H1 (cell line): ENCODE measurements at regions not wholly inside any gene's neighbourhood (a gene's known extent, or its start where the extent isn't known, plus 50 kb on each side); places are given as distances from the start of the nearest gene placed in this dataset.

Source experiments
- CTCF ChIA-PET: fragments of 300-600 bp; sonication (Branson Sonifier 250); formaldehyde crosslinking; loops from one replicate; lab custom pipeline; 2021; ENCODE audit not compliant: partially characterized antibody; lab: Charles Lee
- POLR2A ChIA-PET: fragments of 300-600 bp; sonication (Branson Sonifier 250); formaldehyde crosslinking; loops from one replicate; lab custom pipeline; 2021; ENCODE audit warnings: inconsistent platforms; ENCODE audit not compliant: partially characterized antibody; lab: Charles Lee
- DNase-seq, 2 experiments: peaks; one replicate each; pipeline versions ENCODE4 v3.0.0 to v3.0.0-alpha.2; 2010 to 2022; ENCODE audit warnings: low spot score in 2 of 2, low read depth in 1 of 2, mixed read lengths in 1 of 2
- FAIRE-seq: peaks from 2 replicates; lab custom pipeline; 2011; peaks lifted over from hg19 to GRCh38; lab: Jason Lieb, UNC
- H2AFZ ChIP-seq: 2 replicates; pipeline ENCODE4 v1.8.1; 2012; ENCODE audit warnings: low read length, inconsistent platforms
- H2AK5ac ChIP-seq: 2 replicates; pipeline ENCODE4 v1.6.1; 2013; ENCODE audit warnings: low read depth, low read length
- H2BK120ac ChIP-seq: replicated peaks from 2 replicates; pipeline ENCODE3; 2013; ENCODE audit warnings: low read depth, low read length, inconsistent platforms
- H2BK12ac ChIP-seq: 2 replicates; pipeline ENCODE4 v1.6.1; 2013; ENCODE audit warnings: low read depth, low read length
- H2BK15ac ChIP-seq: 2 replicates; pipeline ENCODE4 v1.6.1; 2013; ENCODE audit warnings: low read length
- H2BK20ac ChIP-seq: 2 replicates; pipeline ENCODE4 v1.6.1; 2013; ENCODE audit warnings: low read length
- H2BK5ac ChIP-seq: 2 replicates; pipeline ENCODE4 v1.6.1; 2013; ENCODE audit warnings: low read depth, low read length
- H3K14ac ChIP-seq: 2 replicates; pipeline ENCODE4 v1.6.1; 2013; ENCODE audit warnings: inconsistent platforms; ENCODE audit not compliant: insufficient read length
- H3K18ac ChIP-seq: 2 replicates; pipeline ENCODE4 v1.6.1; 2013; ENCODE audit warnings: low read length; ENCODE audit errors: extremely low read depth
- H3K23ac ChIP-seq: 2 replicates; pipeline ENCODE4 v1.6.1; 2013; ENCODE audit warnings: inconsistent platforms; ENCODE audit not compliant: insufficient read length
- H3K23me2 ChIP-seq: 2 replicates; pipeline ENCODE4 v1.6.1; 2013; ENCODE audit warnings: low read depth, low read length
- H3K27ac ChIP-seq: 2 replicates; pipeline ENCODE4 v1.6.1; 2011; ENCODE audit warnings: low read depth, low read length, inconsistent platforms
- H3K27me3 ChIP-seq, 4 experiments: replicated peaks in 1 of 4; 1 replicate in 1 of 4; 2 replicates in 3 of 4; pipeline versions ENCODE4 v1.6.1 to v1.8.1; 2011 to 2013; ENCODE audit warnings: low read length in 3 of 4, mild to moderate bottlenecking in 3 of 4, inconsistent platforms in 2 of 4, mixed read lengths in 2 of 4, moderate library complexity in 1 of 4; ENCODE audit not compliant: control insufficient read depth in 3 of 4, insufficient read depth in 3 of 4; ENCODE audit errors: extremely low read depth in 1 of 4
- H3K36me3 ChIP-seq, 4 experiments: 2 replicates each; pipeline versions ENCODE4 v1.6.1 to v1.8.1; 2011 to 2013; ENCODE audit warnings: mild to moderate bottlenecking in 4 of 4, low read length in 3 of 4, moderate library complexity in 2 of 4, control low read depth in 1 of 4, inconsistent platforms in 1 of 4; ENCODE audit not compliant: insufficient read depth in 4 of 4, control insufficient read depth in 2 of 4
- H3K4ac ChIP-seq: replicated peaks from 2 replicates; pipeline ENCODE3; 2013; ENCODE audit warnings: low read length, low read depth, mixed read lengths, inconsistent platforms; ENCODE audit not compliant: insufficient read length
- H3K4me1 ChIP-seq, 4 experiments: replicated peaks in 1 of 4; 1 replicate in 1 of 4; 2 replicates in 3 of 4; pipeline versions ENCODE4 v1.6.1 to v1.8.1; 2011 to 2013; ENCODE audit warnings: low read length in 3 of 4, inconsistent platforms in 2 of 4, mixed read lengths in 1 of 4; ENCODE audit not compliant: insufficient read depth in 4 of 4, control insufficient read depth in 3 of 4
- H3K4me2 ChIP-seq, 2 experiments: 2 replicates each; pipeline versions ENCODE4 v1.6.1 to v1.8.1; 2011 to 2013; ENCODE audit warnings: low read depth in 2 of 2, low read length in 2 of 2, control low read depth in 1 of 2, inconsistent platforms in 1 of 2, mild to moderate bottlenecking in 1 of 2; ENCODE audit not compliant: insufficient read depth in 1 of 2
- H3K4me3 ChIP-seq, 4 experiments: fragments of 200-600, 300-600 bp in 1 of 4; sonication (generic), shearing (Covaris generic), sonication (Bioruptor Twin) in 1 of 4; 2 replicates each; pipeline versions ENCODE4 v1.5.1 to v1.8.1; 2011 to 2016; ENCODE audit warnings: low read length in 4 of 4, low read depth in 3 of 4, control low read depth in 2 of 4, inconsistent platforms in 2 of 4, mild to moderate bottlenecking in 2 of 4, mixed read lengths in 1 of 4, moderate library complexity in 1 of 4; ENCODE audit not compliant: insufficient read depth in 2 of 4; ENCODE audit errors: extremely low read depth in 1 of 4
- H3K56ac ChIP-seq: replicated peaks from 2 replicates; pipeline ENCODE3; 2013; ENCODE audit warnings: low read depth, mild to moderate bottlenecking, mixed read lengths, low read length, inconsistent platforms; ENCODE audit not compliant: insufficient read length
- H3K79me1 ChIP-seq: 2 replicates; pipeline ENCODE4 v1.6.1; 2013; ENCODE audit warnings: low read depth, low read length, control low read depth
- H3K79me2 ChIP-seq, 2 experiments: 2 replicates each; pipeline versions ENCODE4 v1.6.1 to v1.8.1; 2012 to 2013; ENCODE audit warnings: low read length in 2 of 2, mild to moderate bottlenecking in 2 of 2, inconsistent platforms in 1 of 2; ENCODE audit not compliant: insufficient read depth in 2 of 2, control insufficient read depth in 1 of 2
- H3K9ac ChIP-seq, 4 experiments: replicated peaks in 1 of 4; 1 replicate in 1 of 4; 2 replicates in 3 of 4; pipeline versions ENCODE4 v1.6.1 to v1.8.1; 2011 to 2013; ENCODE audit warnings: low read depth in 3 of 4, low read length in 3 of 4, control low read depth in 2 of 4, mild to moderate bottlenecking in 2 of 4, moderate library complexity in 2 of 4, inconsistent platforms in 1 of 4; ENCODE audit errors: extremely low read depth in 1 of 4
- H3K9me3 ChIP-seq, 2 experiments: 2 replicates each; pipeline versions ENCODE4 v1.6.1 to v1.8.1; 2012 to 2013; ENCODE audit warnings: mild to moderate bottlenecking in 2 of 2, moderate library complexity in 2 of 2, control low read depth in 1 of 2, inconsistent platforms in 1 of 2, low read depth in 1 of 2, low read length in 1 of 2, mixed read lengths in 1 of 2; ENCODE audit not compliant: insufficient read depth in 2 of 2
- H4K20me1 ChIP-seq, 2 experiments: replicated peaks in 1 of 2; 2 replicates each; pipeline versions ENCODE3 to v1.8.1; 2011 to 2013; ENCODE audit warnings: inconsistent platforms in 2 of 2, low read length in 2 of 2, mild to moderate bottlenecking in 1 of 2; ENCODE audit not compliant: insufficient read depth in 2 of 2, control insufficient read depth in 1 of 2
- H4K5ac ChIP-seq: 2 replicates; pipeline ENCODE4 v1.6.1; 2013; ENCODE audit warnings: low read length, low read depth, mixed read lengths, inconsistent platforms; ENCODE audit not compliant: insufficient read length
- H4K8ac ChIP-seq: 2 replicates; pipeline ENCODE4 v1.8.0; 2013; ENCODE audit warnings: mild to moderate bottlenecking, moderate library complexity, low read length, inconsistent platforms; ENCODE audit not compliant: insufficient read depth; ENCODE audit errors: extremely low read depth
- H4K91ac ChIP-seq: replicated peaks from 2 replicates; pipeline ENCODE3; 2013; ENCODE audit warnings: low read length, mixed read lengths, inconsistent platforms; ENCODE audit not compliant: insufficient read length
- BACH1 ChIP-seq: IDR thresholded peaks from 2 replicates; pipeline ENCODE4 v1.6.1; 2012; ENCODE audit warnings: low read length, improper control_type of control experiment
- BRCA1 ChIP-seq: IDR thresholded peaks from 2 replicates; pipeline ENCODE4 v1.6.1; 2012; ENCODE audit warnings: low read depth, low read length, improper control_type of control experiment
- CEBPB ChIP-seq: IDR thresholded peaks from 2 replicates; pipeline ENCODE4 v1.6.1; 2012; ENCODE audit warnings: low read depth, low read length
- POLR2A ChIP-seq, 2 experiments: IDR thresholded peaks; 1 replicate in 1 of 2; 2 replicates in 1 of 2; pipeline ENCODE4 v1.6.1; 2011; ENCODE audit warnings: low read depth in 2 of 2, low read length in 2 of 2, mild to moderate bottlenecking in 2 of 2; ENCODE audit errors: control extremely low read depth in 1 of 2
- SIN3A ChIP-seq, 2 experiments: IDR thresholded peaks in 1 of 2; conservative IDR thresholded peaks in 1 of 2; 2 replicates each; pipeline ENCODE4 v1.6.1; 2011 to 2012; ENCODE audit warnings: low read length in 2 of 2, improper control_type of control experiment in 1 of 2, low read depth in 1 of 2, mild to moderate bottlenecking in 1 of 2
- WGBS, 2 experiments: shearing (Covaris generic) in 1 of 2; methylation state at CpG; one replicate each; pipeline versions ENCODE4 v1.1.6 to v1.1.7; 2013 to 2015; ENCODE audit warnings: low lambda C conversion rate in 2 of 2, mixed read lengths in 2 of 2, inconsistent platforms in 1 of 2, low coverage in 1 of 2, missing lambda C conversion rate in 1 of 2; ENCODE audit not compliant: insufficient replicate concordance in 2 of 2, insufficient coverage in 1 of 2, insufficient read length in 1 of 2; ENCODE audit errors: extremely low coverage in 1 of 2, missing lambda C conversion rate in 1 of 2; 5-methylcytosine and 5-hydroxymethylcytosine counted together

GRCh38 chr16:49056546-49056945, 225.1 kb downstream of the CBLN1 start:
- no peak for TF ChIP-seq SIN3A (conservative IDR thresholded peaks at IDR 0.05 in 1 of 2, IDR thresholded peaks at IDR 0.05 in 1 of 2; ENCODE audit: low read depth in 1 of 2, low read length in 2 of 2)
- no peak for TF ChIP-seq BACH1
- no peak for TF ChIP-seq BRCA1
- TF ChIP-seq CEBPB: no peak
- TF ChIP-seq POLR2A (IDR thresholded peaks at IDR 0.05; ENCODE audit: control extremely low read depth in 1 of 2, low read depth in 2 of 2, low read length in 2 of 2): no peak
- H2AK5ac ChIP-seq: no peak overlapping the region
- 0 out of 2 replicates have a peak overlapping the region, but pooled peaks have one; percentile 31 for H2BK15ac ChIP-seq
- no peaks in the 10 kb centered on the region for H4K20me1 ChIP-seq
- H3K9ac ChIP-seq: no peak overlapping the region
- H3K18ac ChIP-seq: no peak overlapping the region; the same call in 1 of the 2 replicates
- H3K23me2 ChIP-seq: no peaks in the 10 kb centered on the region
- H4K91ac ChIP-seq: no peak overlapping the region
- no peak overlapping the region for H3K27ac ChIP-seq
- H4K8ac ChIP-seq: no peak overlapping the region
- no peak overlapping the region for H4K5ac ChIP-seq
- 88% methylated on average over 5 of the region's 5 CpGs; no CpG with 5 or more reads in 1 of the 2 experiments for WGBS, 2 experiments
- no peaks in the 10 kb centered on the region for H3K79me1 ChIP-seq
- FAIRE-seq: no peak
- no peaks in the 10 kb centered on the region for H3K9me3 ChIP-seq
- no peak overlapping the region for H2BK20ac ChIP-seq
- no peaks in the 10 kb centered on the region for H3K79me2 ChIP-seq
- H2BK120ac ChIP-seq: no peak overlapping the region
- H2AFZ ChIP-seq: no peak overlapping the region
- no peak overlapping the region for H3K4me3 ChIP-seq
- no peak overlapping the region for H3K23ac ChIP-seq
- no peak overlapping the region for H3K56ac ChIP-seq
- CTCF ChIA-PET: interaction anchor here (1.1 to 1.9 kb wide), 7 partner anchors 11 to 293 kb away, joined by 3 to 4 read pairs (median 3); no protein-coding TSS in a partner anchor
- no peak overlapping the region for H3K4ac ChIP-seq
- peaks cover 0 to 9% (median 1%) of the 10 kb centered on the region in 4 experiments; a peak in 4 of 7 replicates for H3K4me1 ChIP-seq
- no peak overlapping the region for H3K14ac ChIP-seq
- no peak for DNase-seq
- no peak overlapping the region for H2BK12ac ChIP-seq
- POLR2A ChIA-PET: no interaction called here
- no peaks in the 10 kb centered on the region for H3K36me3 ChIP-seq
- no peaks in the 10 kb centered on the region for H3K27me3 ChIP-seq
- H2BK5ac ChIP-seq: no peak overlapping the region
- no peak overlapping the region for H3K4me2 ChIP-seq
